Psoas muscle (tissue), 7 donors: ENCODE measurements at regions not wholly inside any gene's neighbourhood (a gene's known extent, or its start where the extent isn't known, plus 50 kb on each side); places are given as distances from the start of the nearest gene placed in this dataset.

Source experiments
- ATAC-seq, 4 donors: fragments of 200-7000 bp; cut with Tn5 transposase; one replicate each; pipeline ENCODE4 v1.9.1; 2020; ENCODE audit warnings: moderate library complexity in 3 of 4, mild to moderate bottlenecking in 2 of 4
- DNase-seq, 2 donors: peaks; one replicate each; pipeline ENCODE4 v3.0.0-alpha.2; 2020
- H3K27ac ChIP-seq: fragments of 200-600 bp; one replicate; pipeline ENCODE4 v1.8.0; 2022
- H3K27me3 ChIP-seq, 3 donors: fragments of 200-600 bp in 1 of 3; one replicate each; pipeline versions ENCODE4 v1.6.1 to v1.8.0; 2013 to 2022; ENCODE audit warnings: low read length in 2 of 3, mild to moderate bottlenecking in 2 of 3, moderate library complexity in 1 of 3; ENCODE audit not compliant: insufficient read depth in 3 of 3
- H3K36me3 ChIP-seq, 2 donors: fragments of 200-600 bp in 1 of 2; one replicate each; pipeline versions ENCODE4 v1.6.1 to v1.8.0; 2013 to 2022; ENCODE audit warnings: low read depth in 1 of 2, mild to moderate bottlenecking in 1 of 2, moderate library complexity in 1 of 2; ENCODE audit not compliant: insufficient read depth in 1 of 2
- H3K4me1 ChIP-seq: fragments of 200-600 bp; one replicate; pipeline ENCODE4 v1.8.0; 2022
- H3K4me3 ChIP-seq: fragments of 200-600 bp; one replicate; pipeline ENCODE4 v1.8.0; 2022; ENCODE audit warnings: mild to moderate bottlenecking
- H3K9me3 ChIP-seq: fragments of 200-600 bp; one replicate; pipeline ENCODE4 v1.8.0; 2022
- WGBS, 3 donors: extraction: QIAGEN DNeasy Blood & Tissue Kit; methylation state at CpG; one replicate each; pipeline versions ENCODE4 v1.1.6 to v1.1.7; 2013; 5-methylcytosine and 5-hydroxymethylcytosine counted together
- intact Hi-C, 2 donors: fragments of 100-400 bp; cut with DNase I; formaldehyde crosslinking; loops; one replicate each; pipeline versions ENCODE4 v1.11.0 to v1.14.2; 2022
- TF ChIP-seq, protein P1 (sequence below): fragments of 200-600 bp; IDR thresholded peaks from one replicate; pipeline ENCODE4 v1.8.0; 2022; ENCODE audit warnings: antibody characterized with exemption
- donor health status: healthy with polysubstance abuse.
- donor health status: DM: no; HTN: no; CAD: no; lungs with moderate emphysema.
- donor health status: Bipolar disorder and iron deficiency.
- donor health status: healthy.
- donor health status: DM: yes; HTN: yes; CAD: no.
- donor health status: DM: no; HTN: no; CAD: no.
- donor health status: DM: yes; HTN: yes; CAD: no.

DNA sequence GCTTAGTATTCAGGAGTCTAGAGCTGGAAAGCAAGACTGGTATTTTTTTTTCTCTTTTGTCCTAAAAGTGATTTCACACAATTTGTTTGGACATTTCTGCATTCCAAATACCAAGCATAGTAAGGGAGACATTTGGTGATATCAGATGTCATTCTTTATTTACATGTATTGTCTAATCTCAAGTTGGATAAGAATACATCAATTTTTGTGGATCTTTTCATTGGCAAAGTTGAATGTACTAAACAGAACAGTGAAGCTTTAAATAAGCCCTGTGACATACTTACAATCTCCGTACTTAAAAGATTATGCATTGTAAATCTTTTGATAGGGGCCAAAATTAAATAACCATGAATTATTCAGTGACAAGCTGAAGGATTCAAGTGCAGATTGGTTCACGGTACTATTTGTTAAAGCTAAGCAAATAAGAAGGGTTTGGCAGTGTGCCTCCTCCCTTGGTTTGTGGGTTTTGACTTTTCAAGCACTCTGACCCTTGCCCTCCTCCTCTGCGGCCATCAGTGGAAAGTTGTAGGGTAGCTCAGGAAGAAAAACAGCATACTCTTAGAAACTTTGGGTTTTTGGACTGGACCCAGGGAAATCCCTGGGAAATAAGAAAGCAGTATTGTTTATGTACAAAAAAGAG, 663.7 kb downstream of the ADGRL2 start:
- Histone ChIP-seq H3K27ac (no peak overlapping the region), H3K4me1 (no peaks in the 10 kb centered on the region), H3K36me3 (no peaks in the 10 kb centered on the region), H3K9me3 (no peaks in the 10 kb centered on the region), H3K4me3 (no peak overlapping the region), H3K27me3 (no peaks in the 10 kb centered on the region)
- TF ChIP-seq, protein P1, sequence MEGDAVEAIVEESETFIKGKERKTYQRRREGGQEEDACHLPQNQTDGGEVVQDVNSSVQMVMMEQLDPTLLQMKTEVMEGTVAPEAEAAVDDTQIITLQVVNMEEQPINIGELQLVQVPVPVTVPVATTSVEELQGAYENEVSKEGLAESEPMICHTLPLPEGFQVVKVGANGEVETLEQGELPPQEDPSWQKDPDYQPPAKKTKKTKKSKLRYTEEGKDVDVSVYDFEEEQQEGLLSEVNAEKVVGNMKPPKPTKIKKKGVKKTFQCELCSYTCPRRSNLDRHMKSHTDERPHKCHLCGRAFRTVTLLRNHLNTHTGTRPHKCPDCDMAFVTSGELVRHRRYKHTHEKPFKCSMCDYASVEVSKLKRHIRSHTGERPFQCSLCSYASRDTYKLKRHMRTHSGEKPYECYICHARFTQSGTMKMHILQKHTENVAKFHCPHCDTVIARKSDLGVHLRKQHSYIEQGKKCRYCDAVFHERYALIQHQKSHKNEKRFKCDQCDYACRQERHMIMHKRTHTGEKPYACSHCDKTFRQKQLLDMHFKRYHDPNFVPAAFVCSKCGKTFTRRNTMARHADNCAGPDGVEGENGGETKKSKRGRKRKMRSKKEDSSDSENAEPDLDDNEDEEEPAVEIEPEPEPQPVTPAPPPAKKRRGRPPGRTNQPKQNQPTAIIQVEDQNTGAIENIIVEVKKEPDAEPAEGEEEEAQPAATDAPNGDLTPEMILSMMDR: no peak
- DNase-seq (no peak), ATAC-seq (no peak)
- intact Hi-C loops: no loop called here
- 23 to 38% (median 26%) methylated on average over 3 of the region's 3 CpGs for WGBS, 3 donors

DNA sequence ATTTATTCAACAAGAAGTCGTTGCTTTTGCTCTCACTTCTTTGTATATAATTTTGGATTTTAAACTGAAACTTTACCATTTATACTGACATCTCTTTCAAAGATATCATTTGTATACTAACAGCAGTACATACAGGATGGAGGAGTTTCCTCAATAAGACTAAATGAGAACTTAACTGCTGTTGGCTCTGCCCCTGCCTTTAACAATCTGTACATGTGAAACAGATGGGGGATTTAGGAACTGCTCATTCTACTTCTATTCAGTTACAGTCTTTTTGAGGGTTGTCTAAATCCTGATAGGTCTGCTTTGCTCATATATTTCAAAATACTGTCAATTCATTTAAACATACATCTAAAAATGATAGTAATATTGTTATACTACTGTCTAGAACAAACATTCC, 663.2 kb downstream of the ADGRL2 start:
- Histone ChIP-seq H3K9me3 (no peaks in the 10 kb centered on the region), H3K27ac (no peak overlapping the region), H3K27me3 (no peaks in the 10 kb centered on the region), H3K4me1 (no peaks in the 10 kb centered on the region), H3K4me3 (no peak overlapping the region), H3K36me3 (no peaks in the 10 kb centered on the region)
- ATAC-seq: no peak
- intact Hi-C loops: no loop called here
- TF ChIP-seq, protein P1: no peak
- WGBS, 3 donors: 76 to 77% (median 76%) methylated on average over 1 of the region's 1 CpG
- no peak for DNase-seq

DNA sequence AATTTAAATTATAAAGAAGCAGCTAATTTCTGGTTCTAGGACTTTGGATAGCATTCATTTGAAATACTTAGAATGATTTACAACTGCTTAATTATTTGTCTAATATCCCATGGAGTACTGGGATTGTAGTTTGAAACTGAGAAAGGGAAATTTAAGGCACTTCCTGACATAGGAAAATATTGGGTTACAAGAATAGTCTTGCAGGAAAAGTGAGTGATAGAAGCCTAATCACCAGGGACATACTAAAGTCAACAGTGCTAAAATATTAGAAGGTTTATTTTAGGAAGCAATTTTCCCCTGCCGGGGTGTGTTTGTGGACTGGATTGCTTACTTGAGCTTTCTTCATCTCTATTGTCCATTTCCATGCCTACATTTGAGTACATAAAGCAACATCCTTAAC, 661.6 kb downstream of the ADGRL2 start:
- Histone ChIP-seq H3K36me3 (no peaks in the 10 kb centered on the region), H3K4me1 (no peaks in the 10 kb centered on the region), H3K27me3 (no peaks in the 10 kb centered on the region), H3K9me3 (no peaks in the 10 kb centered on the region), H3K4me3 (no peak overlapping the region), H3K27ac (no peak overlapping the region)
- intact Hi-C loops: no loop called here
- WGBS, 3 donors: 34 to 39% (median 36%) methylated on average over 1 of the region's 1 CpG
- ATAC-seq (no peak), DNase-seq (no peak)
- TF ChIP-seq, protein P1: no peak

DNA sequence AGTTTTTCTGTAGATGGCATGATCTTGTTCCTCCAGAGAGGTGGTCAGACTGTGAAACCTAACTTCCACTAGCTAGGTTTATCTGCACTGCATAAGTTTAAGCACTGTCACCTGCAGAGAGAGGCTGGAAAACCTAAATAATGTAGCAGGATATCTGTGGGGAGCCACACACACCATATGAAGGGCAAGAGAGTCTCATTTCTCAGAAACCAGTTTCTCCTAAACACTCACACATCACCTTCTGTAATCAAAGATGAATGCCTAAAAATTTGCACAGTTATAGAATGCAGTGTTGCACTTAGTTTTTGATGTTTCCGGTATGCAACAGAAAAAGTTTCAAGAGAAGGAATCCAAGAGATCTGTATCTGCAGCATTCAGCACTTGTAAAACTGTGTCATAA, 654.6 kb downstream of the ADGRL2 start:
- ATAC-seq (no peak), DNase-seq (no peak)
- intact Hi-C loops: no loop called here
- Histone ChIP-seq H3K36me3 (no peaks in the 10 kb centered on the region), H3K27me3 (no peaks in the 10 kb centered on the region), H3K9me3 (peaks cover 3% of the 10 kb centered on the region), H3K4me3 (no peak overlapping the region), H3K4me1 (no peaks in the 10 kb centered on the region), H3K27ac (no peak overlapping the region)
- WGBS, 3 donors: 60 to 88% (median 62%) methylated on average over 1 of the region's 1 CpG
- TF ChIP-seq, protein P1: no peak

DNA sequence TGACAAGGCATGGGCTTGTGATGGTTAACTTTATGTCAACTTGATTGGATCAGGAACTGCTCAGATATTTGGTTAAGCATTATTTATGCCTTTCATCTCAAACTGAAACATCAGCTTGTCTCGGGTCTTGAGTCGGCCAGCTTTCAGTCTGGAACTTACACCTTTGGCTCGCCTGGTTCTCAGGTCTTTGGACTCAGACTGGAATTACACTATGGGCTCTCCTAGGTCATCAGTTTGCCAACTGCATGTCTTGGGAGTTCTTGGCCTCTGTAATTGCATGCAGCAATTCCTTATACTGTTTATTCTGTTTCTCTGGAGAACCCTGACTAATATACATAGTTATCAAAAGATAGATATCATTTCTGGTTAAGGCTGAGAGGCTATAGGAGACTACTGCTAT, 653.7 kb downstream of the ADGRL2 start:
- Histone ChIP-seq H3K9me3 (peaks cover 3% of the 10 kb centered on the region), H3K27ac (no peak overlapping the region), H3K4me1 (no peaks in the 10 kb centered on the region), H3K4me3 (no peak overlapping the region), H3K36me3 (no peaks in the 10 kb centered on the region), H3K27me3 (no peaks in the 10 kb centered on the region)
- no peak for DNase-seq
- ATAC-seq: no peak
- TF ChIP-seq, protein P1: no peak
- WGBS, 3 donors: 75 to 92% (median 89%) methylated on average over 3 of the region's 3 CpGs
- intact Hi-C loops: no loop called here
